GM18498 (cell line): ENCODE measurements at regions not wholly inside any gene's neighbourhood (a gene's known extent, or its start where the extent isn't known, plus 50 kb on each side); places are given as distances from the start of the nearest gene placed in this dataset.
A peak's percentile ranks its signal among the peaks of the same experiment; 100 is the strongest.
"Not testable (repeated sequence)": the region's sequence is repeated elsewhere in the genome, so short reads cannot be mapped to it uniquely, and the experiment has no call there.

ENCODE experiments used
- ATAC-seq: cut with Tn5 transposase; IDR thresholded peaks from one replicate; pipeline ENCODE4 v1.9.1; 2021; ENCODE audit warnings: mild to moderate bottlenecking, moderate library complexity; ENCODE audit not compliant: unreplicated experiment

GRCh38 chr4:171022824-171023230, 790.4 kb upstream of the GALNTL6 start:
- no peak for ATAC-seq

- ATAC-seq = no peak
Measured at GRCh38 chr4:171017593-171017992, 795.6 kb upstream of the GALNTL6 start.

GRCh38 chr4:171016145-171016544, 797.1 kb upstream of the GALNTL6 start:
- ATAC-seq = no peak

GRCh38 chr4:171015441-171015840, 797.8 kb upstream of the GALNTL6 start:
- ATAC-seq = no peak

- ATAC-seq = no peak
Measured at GRCh38 chr4:171007618-171008390, 805.4 kb upstream of the GALNTL6 start.

GRCh38 chr4:171002246-171002645, 811.0 kb upstream of the GALNTL6 start:
- ATAC-seq = no peak

DNA sequence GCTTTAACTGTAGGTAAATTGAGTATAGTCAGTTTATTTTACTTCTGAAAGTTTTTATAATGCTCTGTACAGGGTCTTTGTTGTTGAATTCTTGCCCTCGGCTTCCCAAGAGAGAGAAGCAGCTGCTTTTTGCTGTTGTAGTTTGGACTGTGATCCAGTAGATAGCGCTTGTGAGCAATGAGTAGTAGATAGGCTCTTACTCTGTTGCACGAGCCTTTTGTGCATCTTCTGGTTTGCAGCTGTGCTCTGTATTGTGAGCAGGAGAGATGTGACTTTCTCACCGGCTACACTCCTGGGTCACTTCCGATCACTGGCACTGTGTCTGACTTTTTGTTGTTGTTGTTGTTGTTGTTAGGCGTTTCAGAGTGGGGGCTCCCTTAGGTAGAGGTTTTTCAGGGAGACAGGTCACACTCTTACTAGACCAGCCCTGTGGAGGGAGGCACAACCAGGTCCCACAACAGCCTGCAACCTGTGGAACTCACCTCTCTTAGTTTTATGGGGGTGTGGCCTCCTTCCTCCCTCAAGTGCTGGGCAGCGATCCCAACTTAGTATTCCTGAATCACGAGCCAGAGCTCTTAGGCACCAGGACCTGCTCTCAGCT, 822.1 kb upstream of the GALNTL6 start:
- peak; percentile 96 for ATAC-seq

- no peak for ATAC-seq
Measured at GRCh38 chr4:170988446-170988845, 824.8 kb upstream of the GALNTL6 start.

GRCh38 chr4:170979736-170980135, 833.5 kb upstream of the GALNTL6 start:
- no peak for ATAC-seq

DNA sequence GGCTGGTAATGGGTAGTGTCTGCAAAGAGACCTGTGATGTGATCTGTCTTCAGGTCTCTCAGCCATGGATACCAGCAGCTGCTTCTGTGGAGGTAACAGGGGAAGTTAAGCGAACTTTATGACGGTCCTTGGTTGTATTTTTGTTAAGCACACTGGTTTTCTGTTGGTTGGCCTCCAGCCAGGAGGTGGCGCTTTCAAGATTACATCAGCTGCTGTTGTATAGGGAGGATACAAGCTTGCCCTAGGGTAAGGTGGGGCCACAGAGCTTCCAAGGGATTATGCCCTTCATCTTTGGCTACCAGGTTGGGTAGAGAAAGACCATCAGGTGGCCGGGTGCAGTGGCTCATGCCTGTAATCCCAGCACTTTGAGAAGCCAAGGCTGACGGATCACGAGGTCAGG, 834.2 kb upstream of the GALNTL6 start:
- no peak for ATAC-seq

DNA sequence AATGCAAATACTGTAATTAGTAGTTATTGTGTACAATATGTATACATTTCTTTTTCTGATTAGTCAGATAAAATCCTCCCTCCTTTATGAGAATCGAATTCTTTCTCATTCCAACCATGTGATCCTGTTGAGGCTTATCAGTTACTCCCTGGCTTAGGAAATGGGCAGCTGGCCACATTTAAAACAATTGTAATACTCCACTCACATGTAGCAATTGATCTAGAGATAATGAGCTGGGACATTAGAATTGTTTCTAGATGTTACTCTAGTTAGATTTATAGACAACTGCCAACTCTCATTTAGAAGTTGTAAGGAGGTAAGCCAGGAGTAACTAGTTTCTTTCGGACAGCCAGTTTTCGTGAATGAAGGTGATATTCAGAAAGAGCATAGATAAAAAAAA, 859.3 kb upstream of the AADAT start:
- no peak for ATAC-seq

DNA sequence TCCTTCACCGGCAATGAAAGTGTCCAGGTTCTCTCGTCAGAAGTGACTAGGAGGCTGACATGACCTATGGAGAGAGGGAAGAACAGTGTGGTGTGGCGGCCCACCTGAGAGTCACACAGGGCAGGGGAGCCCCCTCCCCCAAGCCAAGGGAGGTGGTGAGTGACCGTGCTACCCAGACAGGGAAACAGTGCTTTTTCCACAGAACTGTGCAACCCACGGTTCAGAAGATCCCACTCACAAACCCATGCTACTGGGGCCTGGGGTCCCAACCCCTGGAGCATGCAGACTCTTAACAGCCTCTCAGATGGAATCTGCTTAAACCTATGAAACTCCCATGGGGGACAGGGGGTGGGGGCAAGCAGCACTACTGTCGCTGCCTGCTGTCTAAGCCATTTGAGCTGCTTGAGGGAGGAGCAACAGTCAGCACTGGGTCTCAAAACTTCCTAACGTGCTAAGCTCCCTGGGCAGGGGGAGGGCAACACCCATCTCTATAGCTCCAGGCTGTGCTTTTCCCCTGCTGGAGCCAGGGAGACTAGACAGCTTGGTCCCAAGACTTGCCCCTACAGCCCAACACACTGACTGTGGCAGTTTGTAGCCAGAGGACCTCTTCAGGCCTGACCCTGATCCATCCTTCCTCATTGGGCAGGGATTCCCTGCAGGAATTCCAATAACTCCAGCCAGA, 850.4 kb upstream of the AADAT start:
- no peak for ATAC-seq

- ATAC-seq = no peak
Measured at GRCh38 chr4:170938588-170938987, 848.8 kb upstream of the AADAT start.

- no peak for ATAC-seq
Measured at GRCh38 chr4:170931321-170931720, 841.6 kb upstream of the AADAT start.

GRCh38 chr4:170888660-170889059, 798.9 kb upstream of the AADAT start:
- no peak for ATAC-seq

GRCh38 chr4:170887396-170887795, 797.6 kb upstream of the AADAT start:
- no peak for ATAC-seq

GRCh38 chr4:170884969-170885570, 795.3 kb upstream of the AADAT start:
- ATAC-seq = no peak

GRCh38 chr4:170881646-170882045, 791.9 kb upstream of the AADAT start:
- not testable (repeated sequence) for ATAC-seq

- ATAC-seq = no peak
Measured at GRCh38 chr4:170875868-170876267, 786.1 kb upstream of the AADAT start.

- ATAC-seq = no peak
Measured at GRCh38 chr4:170872794-170873193, 783.0 kb upstream of the AADAT start.

DNA sequence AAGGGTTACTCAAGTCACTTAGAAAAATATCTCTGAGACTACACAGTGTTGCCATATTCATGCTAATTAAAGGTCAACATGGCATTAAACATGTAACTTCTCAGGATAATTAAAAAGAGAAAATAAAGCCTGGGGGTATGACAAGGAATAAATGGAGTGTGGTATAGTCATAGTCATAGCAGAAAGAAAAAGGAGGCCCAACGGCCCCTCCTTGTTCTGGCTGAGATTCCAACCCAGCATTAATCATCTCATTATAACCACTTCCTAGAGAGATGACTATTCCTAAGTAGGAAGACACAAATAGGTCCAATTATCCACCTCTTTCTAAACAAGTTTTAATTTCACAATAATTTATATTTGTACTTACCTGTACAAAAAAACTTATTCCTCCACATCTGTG, 778.4 kb upstream of the AADAT start:
- no peak for ATAC-seq

DNA sequence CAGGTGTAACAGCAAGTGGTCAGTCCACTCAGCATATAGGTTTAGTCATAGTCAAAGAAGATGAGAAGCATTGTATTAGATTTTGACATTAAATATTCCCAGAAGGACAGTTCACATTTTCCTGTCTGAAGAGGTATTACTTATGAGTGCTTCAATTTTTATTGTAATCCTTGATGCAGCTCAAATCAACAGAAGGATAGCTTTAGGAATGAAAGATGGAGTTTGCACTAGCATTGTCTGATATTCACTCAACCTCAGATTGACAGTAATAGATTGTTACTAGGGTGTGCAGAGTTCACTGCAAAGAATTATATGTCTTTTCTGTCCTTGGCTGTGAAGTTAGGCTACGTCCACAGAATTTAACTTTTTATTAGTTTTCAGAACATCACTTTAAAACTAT, 764.3 kb upstream of the AADAT start:
- no peak for ATAC-seq
